ENCODE measurements at regions not wholly inside any gene's neighbourhood (a gene's known extent, or its start where the extent isn't known, plus 50 kb on each side); places are given as distances from the start of the nearest gene placed in this dataset. TPM values are rescaled to one million over a fixed set of nuclear protein-coding genes. Genes with fewer than 3 reads are reported as not detected.

Small RNA genes in the stretch of these regions (microRNA-seq; reads per million reads assigned to microRNA genes)
- gene MIR548AB (ENCODE audit: borderline number of aligned reads) = not detected
